ENCODE measurements at regions not wholly inside any gene's neighbourhood (a gene's known extent, or its start where the extent isn't known, plus 50 kb on each side); places are given as distances from the start of the nearest gene placed in this dataset.

GRCh38 chr1:119209061-119209460 lies 68.6 kb upstream of the WARS2 start:
- TF ChIP-seq TEAD4 (IDR thresholded peaks at IDR 0.05; ENCODE audit: borderline replicate concordance, insufficient read depth): no peak
- TF ChIP-seq CTCF (IDR thresholded peaks at IDR 0.05): no peak
- TF ChIP-seq TCF12 (IDR thresholded peaks at IDR 0.05): no peak
- TF ChIP-seq MXI1 (IDR thresholded peaks at IDR 0.05; ENCODE audit: low read depth, low read length): no peak
- TF ChIP-seq RXRA (IDR thresholded peaks at IDR 0.05; ENCODE audit: borderline replicate concordance, low read depth): no peak
- no peak for TF ChIP-seq ZBTB33 (IDR thresholded peaks at IDR 0.05; ENCODE audit: borderline replicate concordance, low read depth)
- no peak for TF ChIP-seq EP300 (IDR thresholded peaks at IDR 0.05; ENCODE audit: borderline replicate concordance in 1 of 2, low read depth in 1 of 2, low read length in 1 of 2)
- no peak for TF ChIP-seq NRF1 (IDR thresholded peaks at IDR 0.05; ENCODE audit: low read depth, low read length)
- TF ChIP-seq POLR2AphosphoS5 (IDR thresholded peaks at IDR 0.05; ENCODE audit: low read depth, low read length): no peak
- TF ChIP-seq ELF1 (IDR thresholded peaks at IDR 0.05): no peak
- no peak for TF ChIP-seq USF2 (IDR thresholded peaks at IDR 0.05; ENCODE audit: borderline replicate concordance, low read depth, low read length)
